ENCODE measurements at regions not wholly inside any gene's neighbourhood (a gene's known extent, or its start where the extent isn't known, plus 50 kb on each side); places are given as distances from the start of the nearest gene placed in this dataset.

DNA sequence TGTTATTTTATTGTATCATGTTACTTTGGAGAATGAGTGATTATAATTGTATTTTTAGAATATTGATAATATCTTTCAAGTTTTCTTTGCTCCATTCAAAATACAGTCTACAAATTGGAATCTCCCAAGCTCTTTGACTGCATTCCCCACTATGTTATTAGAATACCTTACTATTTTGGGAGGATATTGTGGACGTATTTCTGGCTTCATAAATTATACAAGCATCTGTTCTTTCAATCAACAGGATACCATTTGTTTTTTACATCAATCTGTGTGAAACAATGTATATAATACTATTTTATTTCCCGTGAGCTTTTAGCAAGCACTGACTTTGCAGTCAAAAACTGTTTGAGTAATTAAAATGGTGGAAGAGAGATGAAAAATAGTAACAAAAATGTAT is 226.5 kb downstream of the PTPRC start:
- CTCF ChIA-PET, result interaction anchor here (0.6 kb wide), 2 partner anchors 428 to 510 kb away, joined by 3 read pairs; no protein-coding TSS in a partner anchor

DNA sequence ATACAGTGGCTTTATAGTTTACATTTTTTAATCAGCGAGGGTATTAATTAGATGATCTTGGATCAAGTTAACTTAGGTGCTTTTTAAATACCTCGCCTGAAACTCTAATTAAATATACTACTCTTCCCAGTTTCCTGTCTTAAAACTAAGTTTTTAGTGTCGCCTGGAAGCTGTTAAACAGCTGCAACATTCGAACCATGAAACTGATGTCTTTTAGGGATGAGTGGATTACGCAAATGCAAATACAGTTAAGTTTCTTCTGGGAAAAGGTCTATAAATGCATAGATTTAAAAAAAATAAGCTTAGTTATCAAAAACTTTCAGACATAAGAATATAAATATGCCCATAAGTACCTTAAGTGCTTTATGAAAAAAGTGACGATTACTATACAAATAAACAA is 228.3 kb downstream of the PTPRC start:
- CTCF ChIA-PET, result interaction anchor here (0.5 kb wide), 1 partner anchor 11 kb away, joined by 4 read pairs; no protein-coding TSS in a partner anchor
- no peak for DNase-seq (ENCODE audit: low spot score)
- POLR2A ChIA-PET (ENCODE audit: low non-redundant PET), result no interaction called here
- H3K27ac ChIP-seq, result no peak overlapping the region
- TF ChIP-seq, protein P1, sequence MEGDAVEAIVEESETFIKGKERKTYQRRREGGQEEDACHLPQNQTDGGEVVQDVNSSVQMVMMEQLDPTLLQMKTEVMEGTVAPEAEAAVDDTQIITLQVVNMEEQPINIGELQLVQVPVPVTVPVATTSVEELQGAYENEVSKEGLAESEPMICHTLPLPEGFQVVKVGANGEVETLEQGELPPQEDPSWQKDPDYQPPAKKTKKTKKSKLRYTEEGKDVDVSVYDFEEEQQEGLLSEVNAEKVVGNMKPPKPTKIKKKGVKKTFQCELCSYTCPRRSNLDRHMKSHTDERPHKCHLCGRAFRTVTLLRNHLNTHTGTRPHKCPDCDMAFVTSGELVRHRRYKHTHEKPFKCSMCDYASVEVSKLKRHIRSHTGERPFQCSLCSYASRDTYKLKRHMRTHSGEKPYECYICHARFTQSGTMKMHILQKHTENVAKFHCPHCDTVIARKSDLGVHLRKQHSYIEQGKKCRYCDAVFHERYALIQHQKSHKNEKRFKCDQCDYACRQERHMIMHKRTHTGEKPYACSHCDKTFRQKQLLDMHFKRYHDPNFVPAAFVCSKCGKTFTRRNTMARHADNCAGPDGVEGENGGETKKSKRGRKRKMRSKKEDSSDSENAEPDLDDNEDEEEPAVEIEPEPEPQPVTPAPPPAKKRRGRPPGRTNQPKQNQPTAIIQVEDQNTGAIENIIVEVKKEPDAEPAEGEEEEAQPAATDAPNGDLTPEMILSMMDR (conservative IDR thresholded peaks at IDR 0.05; ENCODE audit: low read depth), result no peak

More for the DNA sequence above, 226.5 kb downstream of the PTPRC start:
- H3K27ac ChIP-seq, result no peak overlapping the region
- DNase-seq (ENCODE audit: low spot score), result no peak
- TF ChIP-seq, protein P1 (conservative IDR thresholded peaks at IDR 0.05; ENCODE audit: low read depth), result no peak
- POLR2A ChIA-PET (ENCODE audit: low non-redundant PET), result no interaction called here

DNA sequence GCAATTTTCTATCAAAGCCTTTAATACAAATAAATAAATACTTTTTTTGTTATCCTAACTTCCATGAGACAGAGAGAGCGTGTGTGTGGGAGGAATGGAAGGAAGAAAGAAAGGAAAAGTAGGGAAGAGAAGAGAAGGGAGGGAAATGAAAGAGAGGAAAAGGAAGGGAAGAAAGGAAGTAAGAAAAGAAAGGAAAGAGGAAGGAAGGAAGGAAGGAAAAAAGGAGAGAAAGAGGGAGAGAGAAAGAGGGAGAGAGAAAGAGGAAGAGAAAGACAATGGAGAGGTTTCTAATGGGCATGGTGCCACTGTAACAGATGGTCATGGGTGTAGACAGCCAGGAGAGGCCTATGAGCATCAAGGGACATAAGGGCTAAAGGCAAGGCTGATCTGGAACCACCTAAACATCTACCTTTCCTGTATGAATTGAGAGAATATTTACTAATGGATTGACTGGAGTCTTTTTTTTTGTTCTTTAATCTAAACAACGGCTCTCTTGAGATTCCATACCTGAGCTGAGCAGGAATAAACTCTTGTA is 234.9 kb downstream of the PTPRC start:
- no peak for DNase-seq (ENCODE audit: low spot score)
- H3K27ac ChIP-seq, result no peak overlapping the region
- TF ChIP-seq, protein P1 (conservative IDR thresholded peaks at IDR 0.05; ENCODE audit: low read depth), result no peak
- ChIA-PET CTCF (interaction anchor here (0.7 kb wide), 1 partner anchor 1679 kb away, joined by 4 read pairs; no protein-coding TSS in a partner anchor), POLR2A (ENCODE audit: low non-redundant PET) (no interaction called here)

DNA sequence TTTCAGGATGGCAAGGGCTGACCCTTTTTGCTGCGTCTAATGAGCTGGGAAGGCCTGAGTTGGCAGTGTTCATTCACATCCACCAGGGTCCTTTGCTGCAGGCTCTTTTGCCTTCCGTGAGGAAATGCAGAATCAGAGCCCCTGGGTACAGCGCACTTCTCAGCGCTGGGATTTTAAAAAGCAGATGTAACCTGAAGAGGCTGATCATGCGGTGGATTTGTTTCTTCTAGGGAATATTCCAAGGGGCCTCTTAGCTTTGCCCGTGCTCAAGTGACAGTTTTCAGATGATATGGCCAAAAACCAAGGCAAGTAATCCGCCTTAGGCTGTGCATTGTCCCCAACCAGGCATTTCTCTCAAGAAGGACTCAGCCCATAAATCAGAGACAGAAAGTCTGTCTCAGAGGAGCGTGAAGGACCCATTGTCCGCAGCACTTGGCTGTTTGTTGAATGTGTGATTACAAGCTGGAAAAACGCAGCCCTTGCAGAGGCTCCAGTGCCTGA is 237.6 kb downstream of the PTPRC start:
- no peak overlapping the region for H3K27ac ChIP-seq
- ChIA-PET POLR2A (ENCODE audit: low non-redundant PET) (no interaction called here), CTCF (interaction anchor here (0.6 kb wide), 1 partner anchor 506 kb away, joined by 7 read pairs; no protein-coding TSS in a partner anchor)
- TF ChIP-seq, protein P1 (conservative IDR thresholded peaks at IDR 0.05; ENCODE audit: low read depth), result no peak
- no peak for DNase-seq (ENCODE audit: low spot score)

DNA sequence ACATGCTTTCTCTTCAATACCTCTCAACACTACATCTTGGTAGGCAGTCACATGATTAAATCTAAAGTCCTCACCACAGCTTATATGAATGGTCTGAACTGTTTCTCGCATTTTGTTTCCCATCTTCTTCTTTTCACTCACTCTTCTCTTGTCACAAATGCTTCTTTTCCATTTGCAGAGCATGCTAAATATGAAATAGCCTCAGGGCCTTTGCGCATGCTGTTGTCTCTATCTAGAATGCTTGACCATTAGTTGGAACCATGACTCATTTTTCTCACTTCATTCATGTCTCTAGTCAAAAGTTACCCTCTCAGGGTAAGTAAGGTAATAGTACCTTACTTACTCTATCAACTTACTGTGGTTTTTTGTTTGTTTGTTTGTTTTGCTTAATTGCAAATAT is 239.7 kb downstream of the PTPRC start:
- TF ChIP-seq, protein P1 (conservative IDR thresholded peaks at IDR 0.05; ENCODE audit: low read depth), result no peak
- POLR2A ChIA-PET (ENCODE audit: low non-redundant PET), result no interaction called here
- H3K27ac ChIP-seq, result no peak overlapping the region
- CTCF ChIA-PET, result interaction anchor here (0.6 to 0.7 kb wide), 2 partner anchors 856 to 1633 kb away, joined by 4 read pairs; no protein-coding TSS in a partner anchor
- no peak for DNase-seq (ENCODE audit: low spot score)

DNA sequence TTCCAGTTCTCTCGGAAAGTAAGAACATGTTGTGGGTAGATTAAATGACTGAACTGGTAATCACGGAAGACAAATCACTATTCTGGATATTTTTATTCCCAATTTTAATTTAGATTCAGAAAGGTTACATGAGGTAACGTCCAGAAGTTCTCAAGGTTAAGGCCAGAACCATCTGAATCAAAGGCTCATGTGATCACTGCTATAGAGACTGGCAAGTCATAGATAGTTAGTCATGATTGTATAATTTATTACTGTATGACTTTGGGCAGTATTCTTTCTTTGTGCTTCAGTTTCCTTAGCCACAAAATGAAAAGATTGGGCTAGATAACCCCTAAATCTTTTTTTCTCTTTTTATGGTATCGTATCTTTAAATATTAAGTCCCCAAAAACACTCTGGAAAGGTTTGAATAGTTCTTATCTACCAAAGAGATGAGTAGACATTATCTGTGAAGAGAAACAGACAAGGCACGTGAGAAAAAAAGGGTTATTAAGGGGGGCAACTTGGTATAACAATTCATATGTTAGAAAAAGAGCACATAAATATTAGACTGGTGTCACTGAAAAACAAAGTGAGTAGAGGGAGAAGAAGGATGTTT is 241.0 kb downstream of the PTPRC start:
- ChIA-PET CTCF (interaction anchor here (0.6 kb wide), 2 partner anchors 58 to 191 kb away, joined by 3 to 4 read pairs; no protein-coding TSS in a partner anchor), POLR2A (ENCODE audit: low non-redundant PET) (no interaction called here)
- H3K27ac ChIP-seq, result no peak overlapping the region
- TF ChIP-seq, protein P1 (conservative IDR thresholded peaks at IDR 0.05; ENCODE audit: low read depth), result no peak
- DNase-seq (ENCODE audit: low spot score), result no peak
